Adrenal gland (tissue), 9 donors: ENCODE measurements at regions not wholly inside any gene's neighbourhood (a gene's known extent, or its start where the extent isn't known, plus 50 kb on each side); places are given as distances from the start of the nearest gene placed in this dataset.

Experiments
- DNase-seq, 7 donors: peaks; one replicate each; pipeline ENCODE4 v3.0.0-alpha.2; 2019 to 2020
- H3K27ac ChIP-seq, 5 donors: fragments of 200-600 bp; sonication (generic) in 4 of 5; 1 replicate in 3 of 5; 2 replicates in 2 of 5; pipeline versions ENCODE4 v1.5.1 to v1.8.0; 2016 to 2020; ENCODE audit warnings: mild to moderate bottlenecking in 1 of 5
- H3K27me3 ChIP-seq: fragments of 200-600 bp; 2 replicates; pipeline ENCODE4 v1.8.0; 2021
- H3K36me3 ChIP-seq, 2 donors: fragments of 200-600 bp; replicated peaks in 1 of 2; 1 replicate in 1 of 2; 2 replicates in 1 of 2; pipeline versions ENCODE4 v1.5.1 to v1.8.0; 2018 to 2022
- H3K4me1 ChIP-seq, 2 donors: fragments of 200-600 bp; replicated peaks in 1 of 2; 1 replicate in 1 of 2; 2 replicates in 1 of 2; pipeline versions ENCODE4 v1.5.1 to v1.8.0; 2018 to 2021
- H3K4me3 ChIP-seq, 4 donors: fragments of 200-600 bp; sonication (generic) in 3 of 4; one replicate each; pipeline ENCODE4 v1.5.1; 2016 to 2018
- H3K9me3 ChIP-seq, 3 donors: fragments of 200-600 bp; sonication (generic) in 1 of 3; replicated peaks in 1 of 3; 1 replicate in 2 of 3; 2 replicates in 1 of 3; pipeline versions ENCODE4 v1.5.1 to v1.8.0; 2016 to 2021
- CTCF ChIP-seq, 6 experiments: fragments of 450-650 bp in 4 of 6; fragments of 200-600 bp in 2 of 6; sonication (generic) in 1 of 6; IDR thresholded peaks; 1 replicate in 5 of 6; 2 replicates in 1 of 6; pipeline versions ENCODE4 v1.5.1 to v1.8.0; 2016 to 2021; ENCODE audit warnings: antibody characterized with exemption in 6 of 6, mild to moderate bottlenecking in 2 of 6, moderate library complexity in 1 of 6
- POLR2A ChIP-seq, 2 donors: fragments of 450-650 bp; IDR thresholded peaks; one replicate each; pipeline ENCODE4 v1.6.1; 2017; ENCODE audit warnings: antibody characterized with exemption in 2 of 2, mild to moderate bottlenecking in 2 of 2, moderate library complexity in 1 of 2
- whole genome bisulfite sequencing, 4 donors: extraction: QIAGEN DNeasy Blood & Tissue Kit in 2 of 4; methylation state at CpG; one replicate each; pipeline versions ENCODE4 v1.1.5 to v1.1.7; 2013 to 2017; 5-methylcytosine and 5-hydroxymethylcytosine counted together
- intact Hi-C, 2 donors: fragments of 100-400 bp; cut with DNase I; formaldehyde crosslinking; loops; one replicate each; pipeline versions ENCODE4 v1.14.1 to v1.15.0; 2022 to 2023
- donor health status: healthy with polysubstance abuse.
- donor health status: Bipolar disorder and iron deficiency.
- donor health status: DM: yes; HTN: yes; CAD: no.
- donor health status: DM: no; HTN: no; CAD: no.
- donor health status: DM: no; HTN: no; CAD: no.

GRCh38 chr5:61673007-61673735 lies 341.1 kb downstream of the ZSWIM6 start:
- peak in 6 of 7 donors; percentile 31 to 65 (median 40) for DNase-seq
- intact Hi-C loops: loop anchor here in 1 of 2 donors (10.0 kb wide), 1 partner anchor 142 kb away; no protein-coding TSS in a partner anchor
- peak overlapping the region in 1 of 5 donors; percentile 36 for H3K27ac ChIP-seq
- H3K4me1 ChIP-seq: peaks cover 0 to under 1% of the 10 kb centered on the region in 2 donors
- H3K4me3 ChIP-seq: no peak overlapping the region
- H3K9me3 ChIP-seq: no peaks in the 10 kb centered on the region
- no peak for TF ChIP-seq CTCF (IDR thresholded peaks at IDR 0.05)
- TF ChIP-seq POLR2A (IDR thresholded peaks at IDR 0.05): no peak
- WGBS, 4 donors: 68 to 78% (median 72%) methylated on average over 3 to 9 of the region's 9 CpGs
- H3K27me3 ChIP-seq: no peaks in the 10 kb centered on the region
- H3K36me3 ChIP-seq: no peaks in the 10 kb centered on the region

- no peaks in the 10 kb centered on the region for H3K36me3 ChIP-seq
- intact Hi-C loops: loop anchor here in 1 of 2 donors (10.0 kb wide), 1 partner anchor 140 kb away; no protein-coding TSS in a partner anchor
- H3K4me3 ChIP-seq: no peak overlapping the region
- no peaks in the 10 kb centered on the region for H3K9me3 ChIP-seq
- TF ChIP-seq POLR2A (IDR thresholded peaks at IDR 0.05): no peak
- TF ChIP-seq CTCF (IDR thresholded peaks at IDR 0.05): no peak
- no peak overlapping the region for H3K27ac ChIP-seq
- H3K27me3 ChIP-seq: no peaks in the 10 kb centered on the region
- WGBS, 4 donors: 56 to 72% (median 68%) methylated on average over 4 of the region's 4 CpGs
- H3K4me1 ChIP-seq: no peaks in the 10 kb centered on the region
- no peak for DNase-seq
These were observed 342.3 kb downstream of the ZSWIM6 start for GRCh38 chr5:61674378-61674777.

- H3K4me3 ChIP-seq: no peak overlapping the region
- H3K27me3 ChIP-seq: no peaks in the 10 kb centered on the region
- no peak overlapping the region for H3K27ac ChIP-seq
- no peaks in the 10 kb centered on the region for H3K4me1 ChIP-seq
- intact Hi-C loops: loop anchor here in 1 of 2 donors (10.0 kb wide), 1 partner anchor 140 kb away; no protein-coding TSS in a partner anchor
- no peaks in the 10 kb centered on the region for H3K36me3 ChIP-seq
- no peak for TF ChIP-seq POLR2A (IDR thresholded peaks at IDR 0.05)
- TF ChIP-seq CTCF (IDR thresholded peaks at IDR 0.05): no peak
- no peaks in the 10 kb centered on the region for H3K9me3 ChIP-seq
- WGBS, 4 donors: 83 to 93% (median 91%) methylated on average over 3 to 5 of the region's 5 CpGs
- DNase-seq: no peak
These were observed 343.1 kb downstream of the ZSWIM6 start for GRCh38 chr5:61675015-61675692.

GRCh38 chr5:61677220-61677619 lies 345.2 kb downstream of the ZSWIM6 start:
- H3K4me3 ChIP-seq: no peak overlapping the region
- no peaks in the 10 kb centered on the region for H3K36me3 ChIP-seq
- 78 to 94% (median 90%) methylated on average over 2 of the region's 2 CpGs; no CpG with 5 or more reads in 1 of the 4 donors for WGBS, 4 donors
- TF ChIP-seq POLR2A (IDR thresholded peaks at IDR 0.05) (no peak), CTCF (IDR thresholded peaks at IDR 0.05) (no peak)
- H3K27ac ChIP-seq: no peak overlapping the region
- intact Hi-C loops: loop anchor here in 1 of 2 donors (10.0 kb wide), 1 partner anchor 138 kb away; no protein-coding TSS in a partner anchor
- no peaks in the 10 kb centered on the region for H3K27me3 ChIP-seq
- DNase-seq: no peak
- H3K4me1 ChIP-seq: no peaks in the 10 kb centered on the region
- no peaks in the 10 kb centered on the region for H3K9me3 ChIP-seq
